ENCODE measurements at regions not wholly inside any gene's neighbourhood (a gene's known extent, or its start where the extent isn't known, plus 50 kb on each side); places are given as distances from the start of the nearest gene placed in this dataset.

- TF ChIP-seq TAF1 (CRISPR knock-in tag; IDR thresholded peaks at IDR 0.05), result no peak
- no peak for TF ChIP-seq ZNF574 (CRISPR knock-in tag; IDR thresholded peaks at IDR 0.05)
- no peak for TF ChIP-seq EZH2 (conservative IDR thresholded peaks at IDR 0.05; ENCODE audit: low read depth, low read length)
- TF ChIP-seq POLR2AphosphoS5 (IDR thresholded peaks at IDR 0.05; ENCODE audit: low read depth, low read length), result no peak
- TF ChIP-seq EHMT2 (IDR thresholded peaks at IDR 0.05; ENCODE audit: borderline replicate concordance, low read depth, low read length), result no peak
- TF ChIP-seq U2AF1 (optimal IDR thresholded peaks at IDR 0.05; ENCODE audit: low read depth, low read length), result no peak
- no peak for TF ChIP-seq DMTF1 (CRISPR knock-in tag; IDR thresholded peaks at IDR 0.05)
- TF ChIP-seq STAT6 (CRISPR knock-in tag; IDR thresholded peaks at IDR 0.05; ENCODE audit: borderline replicate concordance), result no peak
- TF ChIP-seq HDAC2 (CRISPR knock-in tag; IDR thresholded peaks at IDR 0.05), result no peak
Measured at GRCh38 chr3:166810741-166811445, 569.2 kb downstream of the ZBBX start.

All from HepG2 (cell line).